SW480 (cell line): ENCODE measurements at regions not wholly inside any gene's neighbourhood (a gene's known extent, or its start where the extent isn't known, plus 50 kb on each side); places are given as distances from the start of the nearest gene placed in this dataset.
"Not testable (repeated sequence)": the region's sequence is repeated elsewhere in the genome, so short reads cannot be mapped to it uniquely, and the experiment has no call there.

Experiments
- DNase-seq: peaks from one replicate; pipeline ENCODE4 v3.0.0-alpha.2; 2016; ENCODE audit warnings: low spot score

DNA sequence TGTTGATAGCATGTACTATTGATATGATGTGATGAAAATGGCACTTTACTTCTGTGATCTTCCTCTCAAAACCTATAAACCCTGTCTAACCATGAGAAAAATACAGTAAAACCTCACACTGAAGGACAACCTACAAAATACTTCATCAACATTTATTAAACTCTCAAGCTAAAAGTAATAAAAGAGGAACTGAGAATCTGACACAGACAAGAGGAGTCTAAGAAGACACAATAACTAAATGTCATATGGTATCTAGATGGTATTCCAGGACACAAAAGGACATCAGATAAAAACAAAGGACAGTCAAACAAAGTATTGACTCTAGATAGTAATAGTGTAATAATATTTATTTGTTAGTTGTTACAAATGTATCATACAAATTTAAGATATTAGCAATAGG, 655.3 kb downstream of the SH3BGRL start:
- DNase-seq: no peak

DNA sequence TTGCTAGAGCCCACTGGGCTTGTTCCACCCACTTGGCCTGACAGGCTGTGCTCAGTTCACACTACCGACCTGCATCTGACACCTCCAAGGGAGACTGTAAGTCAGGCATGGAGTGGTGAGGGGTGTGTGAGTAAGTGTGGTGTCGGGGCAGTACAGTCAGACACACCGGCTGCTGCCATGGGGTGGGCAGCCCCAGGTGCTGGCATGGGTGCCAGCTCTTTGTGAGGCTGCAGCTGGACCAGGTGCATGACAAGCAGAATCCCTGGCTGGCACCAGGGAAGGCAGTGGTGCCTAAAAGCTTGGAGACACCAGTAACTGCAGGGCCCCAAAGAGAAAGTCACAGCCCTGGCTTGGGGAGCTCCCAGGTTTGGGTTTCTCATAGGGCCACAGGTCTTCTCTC, 665.0 kb downstream of the SH3BGRL start:
- DNase-seq: no peak

DNA sequence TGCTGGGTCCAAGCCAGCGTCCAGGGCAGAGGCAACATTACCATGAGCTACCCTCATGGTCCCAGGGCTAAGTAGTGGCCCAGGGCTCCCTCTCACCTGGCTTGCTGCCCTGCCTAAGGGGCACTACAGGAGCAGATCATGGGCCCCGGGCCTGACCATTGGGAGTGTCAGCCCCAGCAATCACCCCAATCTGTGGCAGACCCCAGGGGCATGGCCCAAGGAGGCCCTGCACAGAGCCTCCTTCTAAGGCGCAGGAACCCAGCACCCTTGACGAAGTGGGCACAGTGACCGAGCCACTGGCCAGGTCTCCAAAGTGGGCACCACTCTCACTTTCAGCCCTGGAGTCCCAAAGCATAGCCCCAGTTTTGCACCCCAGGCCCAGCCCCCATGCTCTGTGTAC, 667.1 kb downstream of the SH3BGRL start:
- DNase-seq: no peak

DNA sequence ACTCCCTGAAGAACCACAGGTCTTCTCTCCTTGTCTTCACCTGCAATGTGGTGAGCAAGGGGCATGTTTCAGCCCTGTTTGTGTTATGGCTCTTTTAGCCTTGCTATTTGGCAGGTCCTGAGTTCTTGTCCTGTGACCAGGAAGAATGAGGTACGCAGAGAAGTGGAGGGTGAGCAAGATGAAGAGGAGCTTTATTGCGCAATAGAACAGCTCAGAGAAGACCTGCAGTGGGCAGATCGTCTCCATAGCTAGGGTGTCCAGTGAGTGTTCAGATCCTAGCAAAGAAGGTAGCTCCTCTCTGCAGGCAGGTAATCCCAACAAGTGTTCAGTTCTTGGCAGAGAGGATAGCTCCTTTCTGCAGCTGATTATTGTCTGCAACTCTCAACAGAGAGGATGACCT, 672.9 kb downstream of the SH3BGRL start:
- DNase-seq: no peak

DNA sequence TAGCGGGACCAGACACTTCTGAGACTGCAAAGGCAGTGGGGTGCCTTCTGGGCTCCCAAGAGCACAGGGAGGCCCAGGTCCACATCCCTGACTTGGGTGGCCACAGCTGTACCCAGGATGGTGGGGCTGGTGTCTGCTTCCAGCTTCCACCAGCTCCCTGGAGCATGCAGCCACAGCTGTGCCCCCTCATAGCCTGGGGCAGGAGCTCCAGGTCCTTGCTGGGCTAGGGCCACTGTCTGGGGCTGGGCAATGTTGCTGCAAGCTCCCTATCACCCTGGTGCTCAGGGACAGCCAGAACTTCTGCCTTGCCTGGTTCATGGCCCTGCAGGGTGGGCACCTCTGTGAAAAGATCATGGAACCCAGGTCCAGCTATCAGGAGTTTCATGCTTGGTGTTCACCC, 673.9 kb downstream of the SH3BGRL start:
- no peak for DNase-seq

DNA sequence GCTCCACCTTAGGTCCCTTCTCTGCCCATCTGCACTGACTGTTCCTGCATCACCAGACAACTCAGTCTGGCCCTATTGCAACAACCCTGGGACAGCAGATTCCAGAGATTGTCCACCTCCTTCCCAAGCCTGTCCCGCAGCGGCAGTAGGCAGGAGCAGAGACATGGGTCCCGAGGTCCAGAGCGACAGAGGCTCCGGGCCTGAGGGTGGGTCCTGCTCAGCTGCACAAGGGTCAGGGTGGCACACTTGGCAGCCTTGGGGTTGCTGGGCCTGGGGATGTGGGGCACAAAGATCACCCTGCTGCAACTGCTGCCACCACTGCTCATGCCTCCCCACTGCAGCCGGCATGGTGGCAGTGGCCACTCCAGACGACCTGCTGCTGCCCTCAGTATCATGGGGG, 674.5 kb downstream of the SH3BGRL start:
- no peak for DNase-seq

DNA sequence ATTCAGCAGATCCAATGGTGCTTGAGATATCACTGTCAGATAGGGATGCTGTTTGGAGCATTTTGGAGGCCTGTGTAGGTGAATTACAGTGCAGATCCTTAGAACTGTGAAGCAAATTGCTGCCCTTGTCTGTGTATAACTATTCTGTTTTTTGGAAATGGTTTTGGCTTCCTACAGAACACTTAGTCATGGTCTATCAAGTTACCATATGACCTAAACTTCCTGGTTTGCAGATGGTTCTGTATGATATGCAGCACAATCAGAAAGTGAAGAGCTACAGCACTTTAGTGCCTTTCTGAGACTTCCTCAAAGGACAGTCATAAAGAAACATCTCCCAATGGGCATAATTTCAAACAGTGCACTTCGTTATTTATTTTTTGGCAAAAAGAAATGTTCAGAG, 688.6 kb downstream of the SH3BGRL start:
- no peak for DNase-seq

DNA sequence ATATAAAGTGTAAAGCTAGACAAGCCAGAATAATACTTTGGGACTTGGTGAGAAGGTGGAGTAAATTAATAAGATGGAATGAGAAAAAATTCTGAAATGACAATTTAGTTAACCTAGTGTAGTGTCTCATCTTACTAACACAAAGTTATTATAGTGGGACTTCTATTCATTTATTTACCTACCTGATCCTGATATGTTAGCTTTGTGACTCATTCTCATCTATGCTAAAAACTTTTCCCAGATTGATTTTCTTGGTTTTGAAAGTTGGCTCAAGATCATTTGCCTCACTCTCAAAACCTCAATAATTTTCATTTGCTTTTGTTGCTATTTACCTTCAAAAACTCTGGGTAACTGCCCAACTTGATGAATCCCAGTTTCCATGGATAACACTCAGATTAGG, 698.6 kb downstream of the SH3BGRL start:
- DNase-seq: no peak

DNA sequence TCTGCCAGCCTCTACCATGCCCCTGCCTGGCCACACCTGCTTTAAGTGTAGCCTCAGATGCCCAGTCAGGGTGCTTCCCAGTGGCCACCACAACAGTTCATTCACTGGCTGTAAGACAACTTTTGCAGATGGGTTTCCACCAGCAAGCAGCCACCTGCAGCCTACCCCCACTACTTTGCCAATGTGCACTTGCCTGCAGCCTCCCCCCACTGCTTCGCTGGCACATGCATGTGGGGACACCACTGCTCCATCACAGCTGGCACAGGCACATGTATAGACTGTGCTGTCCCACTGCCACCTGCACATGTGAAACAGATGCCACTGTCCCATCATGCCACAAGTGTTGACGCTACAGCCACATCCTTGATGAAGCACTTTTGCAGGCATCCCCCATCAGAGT, 723.9 kb downstream of the SH3BGRL start:
- DNase-seq: no peak

DNA sequence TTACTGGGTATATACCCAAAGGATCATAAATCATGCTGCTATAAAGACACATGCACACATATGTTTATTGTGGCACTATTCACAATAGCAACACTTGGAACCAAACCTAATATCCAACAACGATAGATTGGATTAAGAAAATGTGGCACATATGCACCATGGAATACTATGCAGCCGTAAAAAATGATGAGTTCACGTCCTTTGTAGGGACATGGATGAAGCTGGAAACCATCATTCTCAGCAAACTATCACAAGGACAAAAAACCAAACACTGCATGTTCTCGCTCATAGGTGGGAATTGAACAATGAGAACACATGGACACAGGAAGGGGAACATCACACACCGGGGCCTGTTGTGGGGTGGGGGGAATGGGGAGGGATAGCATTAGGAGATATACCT, 744.0 kb downstream of the SH3BGRL start:
- not testable (repeated sequence) for DNase-seq

DNA sequence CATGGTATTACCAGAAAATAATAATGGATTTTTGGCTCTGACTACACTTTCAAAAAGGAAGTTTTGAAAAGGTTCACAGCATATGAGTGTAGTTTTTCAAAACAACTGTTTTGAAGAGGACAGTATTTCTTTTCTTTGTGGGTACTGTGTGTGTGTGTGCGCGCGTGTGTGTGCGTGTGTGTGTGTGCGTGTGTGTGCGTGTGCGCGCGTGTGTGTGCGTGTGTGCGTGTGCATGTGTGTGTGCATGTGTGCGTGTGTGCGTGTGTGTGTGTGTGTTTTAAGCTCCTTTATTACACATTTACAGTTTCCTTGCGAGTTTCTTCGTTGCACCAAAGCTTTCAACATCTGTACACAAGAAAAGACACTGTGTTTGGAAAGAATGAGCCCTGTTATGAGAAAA, 755.4 kb downstream of the SH3BGRL start:
- no peak for DNase-seq

DNA sequence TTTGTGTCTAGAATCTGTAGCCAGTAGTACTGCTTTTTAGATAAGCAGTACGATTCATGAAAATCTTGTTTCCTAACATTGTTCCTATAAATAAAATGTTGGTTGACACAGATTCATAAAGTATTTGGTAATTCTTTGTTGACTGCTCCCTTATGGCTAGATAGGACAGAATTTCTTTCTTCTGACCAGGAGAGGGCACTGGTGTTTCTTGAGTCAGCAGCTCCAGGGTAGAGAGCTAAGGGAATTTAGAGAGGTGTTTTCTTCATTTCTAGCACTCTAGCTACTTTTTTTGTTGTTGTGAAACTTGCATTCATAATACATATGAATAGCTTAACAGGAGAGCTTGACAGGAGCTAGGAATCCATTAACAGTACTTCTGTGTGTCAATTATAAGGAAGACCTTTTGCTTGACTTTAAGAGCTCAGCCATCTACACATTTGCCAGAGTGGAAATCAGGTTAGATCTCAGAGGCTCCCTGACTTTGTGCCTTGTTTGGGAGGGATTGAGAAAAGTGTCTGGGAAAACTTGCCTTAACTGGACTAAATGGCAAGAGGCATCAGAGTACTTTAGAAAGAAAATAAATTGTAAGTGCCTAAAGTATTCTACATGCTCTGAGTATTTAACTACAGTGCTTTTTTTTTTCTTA, 756.1 kb downstream of the SH3BGRL start:
- DNase-seq: peak; percentile 41

DNA sequence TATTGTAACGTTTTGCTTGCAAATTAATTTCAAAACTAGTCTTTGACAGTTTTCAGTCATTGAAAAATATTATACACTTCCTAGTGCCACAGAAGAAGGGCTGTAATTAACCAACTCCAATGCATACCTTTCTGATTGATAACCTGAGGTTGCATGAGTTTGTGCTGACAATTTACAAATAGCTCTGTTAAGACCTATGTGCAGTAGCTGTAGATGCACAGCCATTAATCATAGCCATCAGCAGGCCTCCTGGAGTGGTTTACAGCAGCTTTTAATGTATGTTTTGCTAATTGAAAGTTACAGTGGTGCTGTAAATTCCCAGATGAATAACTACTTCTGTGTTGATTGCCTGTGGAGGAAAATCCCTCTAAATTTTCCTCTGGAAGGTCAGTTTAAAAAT, 758.1 kb downstream of the SH3BGRL start:
- DNase-seq: no peak

DNA sequence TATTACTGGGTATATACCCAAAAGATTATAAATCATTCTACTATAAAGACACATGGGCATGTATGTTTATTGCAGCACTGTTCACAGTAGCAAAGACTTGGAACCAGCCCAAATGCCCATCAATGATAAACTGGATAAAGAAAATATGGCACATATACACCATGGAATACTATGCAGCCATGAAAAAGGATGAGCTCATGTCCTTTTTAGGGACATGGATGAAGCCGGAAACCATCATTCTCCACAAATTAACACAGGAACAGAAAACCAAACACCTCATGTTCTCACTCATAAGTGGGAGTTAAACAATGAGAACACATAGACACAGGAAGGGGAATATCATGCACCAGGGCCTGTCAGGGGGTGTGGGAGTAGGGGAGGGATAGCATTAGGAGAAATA, 772.5 kb downstream of the SH3BGRL start:
- not testable (repeated sequence) for DNase-seq

DNA sequence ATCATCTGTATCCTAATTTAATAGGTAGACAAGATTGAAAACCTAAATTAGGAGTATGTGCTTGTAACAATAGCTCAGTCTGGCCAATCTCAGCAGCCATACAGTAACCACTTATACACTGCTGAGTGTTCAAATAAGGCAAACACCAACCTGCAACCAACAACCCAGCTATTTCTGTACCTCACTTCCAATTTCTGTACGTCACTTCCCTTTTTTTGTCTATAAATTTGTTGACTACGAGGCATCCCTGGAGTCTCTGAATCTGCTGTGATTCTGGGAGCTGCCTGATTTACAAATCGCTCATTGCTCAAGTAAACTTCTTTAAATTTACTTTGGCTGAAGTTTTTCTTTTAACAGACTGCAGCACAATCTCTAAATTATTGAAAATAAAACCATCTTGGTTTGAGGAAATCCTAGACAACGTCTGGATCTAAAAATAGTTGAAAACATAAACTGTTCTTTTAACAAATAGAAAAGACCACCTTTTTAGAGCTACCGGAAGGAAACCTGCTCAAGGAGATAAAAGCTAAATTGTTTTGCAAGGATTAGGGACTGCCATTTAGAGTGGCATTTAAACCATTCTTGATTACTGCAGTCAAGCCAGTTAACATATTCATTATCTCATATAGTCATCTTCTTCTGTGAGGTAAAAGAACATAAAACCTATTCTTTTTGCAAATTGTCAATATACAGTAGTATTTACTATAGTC, 778.1 kb downstream of the SH3BGRL start:
- no peak for DNase-seq

DNA sequence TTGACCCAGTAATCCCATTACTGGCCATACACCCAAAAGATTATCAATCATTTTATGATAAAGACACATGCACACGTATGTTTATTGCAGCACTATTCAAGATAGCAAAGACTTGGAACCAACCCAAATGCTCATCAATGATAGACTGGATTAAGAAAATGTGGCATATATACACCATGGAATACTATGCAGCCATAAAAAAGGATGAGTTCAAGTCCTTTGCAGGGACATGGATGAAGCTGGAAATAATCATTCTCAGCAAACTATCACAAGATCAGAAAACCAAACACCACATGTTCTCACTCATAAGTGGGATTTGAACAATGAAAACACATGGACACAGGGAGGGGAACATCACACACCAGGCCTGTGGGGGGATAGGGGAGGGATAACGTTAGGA, 785.3 kb downstream of the SH3BGRL start:
- DNase-seq: not testable (repeated sequence)

DNA sequence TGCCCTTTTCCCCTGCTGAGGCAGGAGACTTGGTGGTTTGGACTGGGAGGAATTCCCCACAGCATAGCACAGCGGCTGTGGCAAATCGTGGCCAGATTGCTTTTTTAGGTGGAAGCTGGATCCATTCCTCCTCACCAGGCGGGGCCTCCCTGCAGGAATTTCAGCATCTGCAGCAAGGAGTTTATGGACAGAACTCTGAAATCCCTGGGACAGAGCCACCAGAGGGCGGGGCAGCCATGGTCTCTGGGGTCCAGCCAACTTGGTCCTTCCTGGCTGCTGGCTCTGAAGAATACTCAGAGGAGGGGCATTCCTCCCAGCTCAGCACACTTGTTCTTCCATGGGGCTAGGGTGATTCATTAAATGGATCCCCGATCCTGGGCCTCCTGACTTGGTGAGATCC, 794.3 kb downstream of the SH3BGRL start:
- no peak for DNase-seq

DNA sequence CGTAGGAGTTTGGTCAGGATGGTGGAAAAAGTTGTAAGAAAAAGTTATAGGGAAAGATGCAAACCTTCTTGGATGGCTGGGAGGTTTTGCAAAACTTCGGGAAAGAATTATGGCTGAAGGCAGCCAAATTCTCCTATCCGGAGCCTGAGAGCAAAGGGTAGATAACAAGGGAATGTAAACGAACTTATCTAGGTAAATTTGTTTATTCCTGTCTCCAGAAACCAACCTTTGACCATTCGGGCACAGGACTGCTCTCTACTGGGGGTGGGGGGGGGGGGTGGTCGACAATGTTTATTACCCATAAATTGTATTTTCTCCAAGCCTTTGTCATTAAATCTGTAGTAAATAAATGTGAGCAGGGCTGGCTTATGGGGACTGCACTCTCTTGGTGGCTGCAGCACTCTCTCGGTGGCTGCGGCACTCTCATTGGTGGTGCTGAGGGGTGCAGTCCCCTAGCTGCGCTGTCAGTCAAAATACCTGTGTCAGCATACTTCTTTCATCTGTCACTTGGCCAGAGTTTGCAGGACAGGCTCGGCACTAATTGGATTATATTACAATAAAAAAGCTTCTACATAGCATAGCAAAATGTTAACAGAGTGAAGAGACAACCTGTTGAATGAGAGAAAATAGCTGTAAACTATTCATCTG, 827.8 kb downstream of the SH3BGRL start:
- no peak for DNase-seq

DNA sequence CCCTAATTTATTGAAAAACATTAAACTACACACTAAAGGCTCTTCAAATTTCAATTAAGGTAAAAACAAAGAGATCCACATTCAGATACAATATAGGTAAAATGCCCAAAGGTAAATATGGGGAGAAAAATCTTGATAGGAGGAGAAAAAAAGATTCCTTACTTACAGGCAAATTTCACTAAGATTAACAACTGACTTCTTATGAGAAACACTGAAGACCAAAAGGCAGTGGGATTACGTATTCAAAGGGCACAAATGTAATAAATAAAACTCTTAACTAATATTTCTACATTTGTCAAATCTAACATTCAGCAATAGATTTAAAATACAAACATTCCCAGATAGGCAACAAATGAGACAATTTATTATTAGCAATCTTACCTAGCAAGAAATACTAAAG, 829.3 kb downstream of the SH3BGRL start:
- no peak for DNase-seq

DNA sequence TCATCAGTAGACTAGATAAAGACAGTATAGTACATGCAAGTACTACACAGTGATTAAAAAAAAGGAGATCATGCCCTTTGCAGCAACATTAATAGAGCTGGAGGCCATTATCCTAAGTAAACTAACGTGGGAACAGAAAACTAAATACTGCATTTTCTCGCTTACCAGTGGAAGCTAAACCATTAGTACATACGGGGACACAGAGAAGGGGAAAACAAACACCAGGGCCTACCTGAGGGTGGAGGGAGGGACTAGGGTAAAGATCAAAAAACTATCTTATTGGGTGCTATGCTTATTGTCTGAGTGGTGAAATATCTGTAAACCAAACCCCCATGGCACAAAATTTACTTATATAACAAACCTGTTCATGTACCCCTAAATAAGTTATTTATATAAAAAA, 836.9 kb downstream of the SH3BGRL start:
- no peak for DNase-seq

DNA sequence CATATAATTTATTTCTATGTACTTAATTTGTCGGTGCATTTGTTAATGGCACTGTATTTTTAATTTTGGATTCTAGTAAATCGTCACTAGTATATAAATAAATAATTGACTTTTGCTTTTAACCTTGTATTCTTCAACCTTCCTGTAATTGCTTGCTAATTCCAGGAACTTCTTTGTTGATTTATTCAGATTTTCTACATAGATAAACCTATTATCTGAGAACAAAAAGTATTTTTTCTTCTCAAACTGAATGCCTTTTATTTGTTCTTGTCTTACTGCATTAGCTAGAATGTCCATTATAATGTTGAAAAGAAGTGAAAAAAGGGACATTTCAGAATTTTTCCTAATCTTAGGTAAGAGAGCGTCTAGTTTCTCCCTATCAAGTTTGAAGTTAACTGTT, 839.1 kb downstream of the SH3BGRL start:
- no peak for DNase-seq

DNA sequence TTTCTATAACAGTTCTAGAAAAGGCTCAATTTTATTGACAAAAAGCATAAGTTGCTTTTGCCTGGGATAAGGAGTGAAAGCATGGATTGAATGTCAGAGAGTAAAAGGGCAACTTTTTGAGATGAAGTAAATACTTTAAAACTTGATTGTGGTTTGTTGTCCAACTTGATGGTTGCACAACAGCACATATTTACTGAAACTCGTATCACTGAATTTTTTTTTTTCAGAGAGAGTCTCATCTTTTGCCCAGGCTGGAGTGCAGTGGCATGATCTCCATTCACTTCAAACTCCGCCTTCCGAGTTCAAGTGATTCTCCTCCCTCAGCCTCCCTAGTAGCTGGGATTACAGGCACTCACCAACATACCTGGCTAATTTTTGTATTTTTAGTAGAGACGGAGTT, 856.8 kb downstream of the SH3BGRL start:
- DNase-seq: no peak

DNA sequence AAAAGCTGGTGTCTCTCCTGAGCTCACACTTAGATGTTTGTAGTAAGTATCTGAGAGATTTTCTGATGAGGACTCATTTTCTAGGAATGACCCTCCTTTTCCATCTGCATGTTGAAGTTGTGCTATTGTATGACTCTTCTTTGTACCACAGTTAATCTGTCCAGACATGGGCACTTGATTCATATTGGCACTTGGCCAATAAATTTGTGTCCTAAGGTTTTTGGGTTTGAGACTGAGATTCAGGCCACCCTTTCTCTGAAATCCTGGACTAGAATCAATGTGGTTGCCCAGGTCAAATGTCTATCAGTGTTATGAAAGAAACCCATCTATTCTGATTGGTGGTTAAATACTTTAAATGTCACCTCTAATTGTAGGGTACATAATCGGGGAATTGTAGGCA, 869.0 kb downstream of the SH3BGRL start:
- DNase-seq: no peak

DNA sequence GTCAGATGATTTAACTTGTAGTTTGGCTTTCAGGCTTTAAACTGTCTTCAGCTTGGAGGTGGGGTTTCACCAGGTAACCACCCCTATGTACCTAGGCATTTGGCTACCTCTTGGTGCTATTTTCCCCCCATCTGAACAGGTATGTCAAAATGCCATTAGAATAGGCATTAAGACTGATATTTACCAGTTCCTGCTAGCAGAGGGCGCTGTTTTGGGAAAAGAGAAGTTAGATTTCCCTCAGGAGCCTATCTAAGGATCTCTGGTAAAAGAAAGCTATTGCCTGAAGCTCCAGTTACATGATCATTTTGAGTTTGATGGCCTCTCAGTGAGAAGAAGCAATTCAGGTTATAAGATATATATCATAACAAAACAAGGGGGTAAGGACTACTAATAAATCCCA, 879.1 kb downstream of the SH3BGRL start:
- no peak for DNase-seq
